WTC11 (cell line): ENCODE measurements at regions not wholly inside any gene's neighbourhood (a gene's known extent, or its start where the extent isn't known, plus 50 kb on each side); places are given as distances from the start of the nearest gene placed in this dataset.

Experiments used
- ATAC-seq: fragments of 200-7000 bp; cut with Tn5 transposase; 2 replicates; pipeline ENCODE4 v1.10.0; 2021; ENCODE audit warnings: mild to moderate bottlenecking, moderate library complexity
- CTCF ChIA-PET: fragments of 300-600 bp; sonication (Branson Sonifier 250); formaldehyde crosslinking; loops from one replicate; lab custom pipeline; 2021; ENCODE audit warnings: antibody characterized with exemption; lab: Charles Lee
- POLR2A ChIA-PET: fragments of 350-600 bp; sonication (Branson Sonifier 250); formaldehyde crosslinking; loops from one replicate; lab custom pipeline; 2021; ENCODE audit warnings: antibody characterized with exemption; lab: Charles Lee
- DNase-seq: peaks from one replicate; pipeline ENCODE4 v3.0.0; 2021; ENCODE audit warnings: low spot score
- H3K27ac Mint-ChIP-seq: 2 replicates; pipeline ENCODE4 v1.8.0; 2021; ENCODE audit warnings: mixed read lengths
- H3K27me3 Mint-ChIP-seq: 2 replicates; pipeline ENCODE4 v1.8.0; 2021; ENCODE audit warnings: low read depth, mild to moderate bottlenecking, moderate library complexity, mixed read lengths
- H3K36me3 Mint-ChIP-seq: 2 replicates; pipeline ENCODE4 v1.8.0; 2021; ENCODE audit warnings: mixed read lengths
- H3K4me1 Mint-ChIP-seq: 2 replicates; pipeline ENCODE4 v1.8.0; 2022; ENCODE audit warnings: mixed read lengths
- H3K4me3 Mint-ChIP-seq: 2 replicates; pipeline ENCODE4 v1.8.0; 2021; ENCODE audit warnings: mild to moderate bottlenecking, moderate library complexity, mixed read lengths
- H3K9me3 Mint-ChIP-seq: 2 replicates; pipeline ENCODE4 v1.8.0; 2021; ENCODE audit warnings: mixed read lengths
- ARID4B ChIP-seq: sonication (generic); formaldehyde crosslinking; IDR thresholded peaks from 2 replicates; pipeline ENCODE4 v1.8.0; 2023; ENCODE audit warnings: missing genetic modification reagents, mild to moderate bottlenecking, borderline replicate concordance
- CBFB ChIP-seq: sonication (generic); formaldehyde crosslinking; IDR thresholded peaks from 2 replicates; pipeline ENCODE4 v1.8.1; 2022; ENCODE audit warnings: mild to moderate bottlenecking, low read depth, missing genetic modification reagents
- CREB1 ChIP-seq: sonication (generic); formaldehyde crosslinking; IDR thresholded peaks from 2 replicates; pipeline ENCODE4 v1.8.0; 2023; ENCODE audit warnings: mild to moderate bottlenecking, missing genetic modification reagents
- E2F1 ChIP-seq: sonication (generic); formaldehyde crosslinking; IDR thresholded peaks from 2 replicates; pipeline ENCODE4 v1.8.0; 2022; ENCODE audit warnings: mild to moderate bottlenecking, missing genetic modification reagents
- ELF4 ChIP-seq: sonication (generic); formaldehyde crosslinking; IDR thresholded peaks from 2 replicates; pipeline ENCODE4 v1.8.1; 2022; ENCODE audit warnings: low read depth, mild to moderate bottlenecking, moderate library complexity, missing genetic modification reagents
- EMX1 ChIP-seq: fragments of 250-450 bp; sonication (Bioruptor Pico); IDR thresholded peaks from 2 replicates; pipeline ENCODE4 v1.8.0; 2021; ENCODE audit warnings: mild to moderate bottlenecking
- ERG ChIP-seq: fragments of 250-450 bp; sonication (Bioruptor Pico); IDR thresholded peaks from 2 replicates; pipeline ENCODE4 v1.8.0; 2021; ENCODE audit warnings: mild to moderate bottlenecking
- ESRRA ChIP-seq: sonication (generic); formaldehyde crosslinking; IDR thresholded peaks from 2 replicates; pipeline ENCODE4 v1.8.1; 2022; ENCODE audit warnings: mild to moderate bottlenecking, missing genetic modification reagents, borderline replicate concordance
- FOXP1 ChIP-seq: sonication (generic); formaldehyde crosslinking; IDR thresholded peaks from 2 replicates; pipeline ENCODE4 v1.8.0; 2022; ENCODE audit warnings: missing genetic modification reagents, mild to moderate bottlenecking, moderate library complexity, borderline replicate concordance
- FOXP4 ChIP-seq: sonication (generic); formaldehyde crosslinking; IDR thresholded peaks from 2 replicates; pipeline ENCODE4 v1.8.0; 2022; ENCODE audit warnings: mild to moderate bottlenecking, missing genetic modification reagents
- GABPB1 ChIP-seq: sonication (generic); formaldehyde crosslinking; IDR thresholded peaks from 2 replicates; pipeline ENCODE4 v1.8.1; 2023; ENCODE audit warnings: mild to moderate bottlenecking, missing genetic modification reagents
- IRF2 ChIP-seq: sonication (generic); formaldehyde crosslinking; IDR thresholded peaks from 2 replicates; pipeline ENCODE4 v1.8.0; 2022; ENCODE audit warnings: low read depth, missing genetic modification reagents, borderline replicate concordance
- MXD4 ChIP-seq: fragments of 250-450 bp; sonication (Bioruptor Pico); IDR thresholded peaks from 2 replicates; pipeline ENCODE4 v1.8.0; 2021; ENCODE audit warnings: mild to moderate bottlenecking, moderate library complexity, borderline replicate concordance
- NFE2L1 ChIP-seq: sonication (generic); formaldehyde crosslinking; IDR thresholded peaks from 2 replicates; pipeline ENCODE4 v1.8.1; 2023; ENCODE audit warnings: missing genetic modification reagents
- OVOL2 ChIP-seq: fragments of 250-450 bp; sonication (Bioruptor Pico); IDR thresholded peaks from 2 replicates; pipeline ENCODE4 v1.9.0; 2021; ENCODE audit warnings: mild to moderate bottlenecking, borderline replicate concordance
- RORB ChIP-seq: fragments of 250-450 bp; sonication (Bioruptor Pico); IDR thresholded peaks from 2 replicates; pipeline ENCODE4 v1.9.0; 2021; ENCODE audit warnings: mild to moderate bottlenecking
- TCF7 ChIP-seq: sonication (generic); formaldehyde crosslinking; IDR thresholded peaks from 2 replicates; pipeline ENCODE4 v1.8.0; 2022; ENCODE audit warnings: mild to moderate bottlenecking, low read depth, missing genetic modification reagents, moderate library complexity
- USF2 ChIP-seq: sonication (generic); formaldehyde crosslinking; IDR thresholded peaks from 2 replicates; pipeline ENCODE4 v1.8.1; 2023; ENCODE audit warnings: mild to moderate bottlenecking, missing genetic modification reagents, moderate library complexity
- ZNF121 ChIP-seq: sonication (generic); formaldehyde crosslinking; IDR thresholded peaks from 2 replicates; pipeline ENCODE4 v1.8.0; 2023; ENCODE audit warnings: missing genetic modification reagents
- ZNF138 ChIP-seq: sonication (generic); formaldehyde crosslinking; conservative IDR thresholded peaks from 2 replicates; pipeline ENCODE4 v1.8.1; 2022; ENCODE audit warnings: mild to moderate bottlenecking, moderate library complexity, missing genetic modification reagents
- ZNF219 ChIP-seq: sonication (generic); formaldehyde crosslinking; IDR thresholded peaks from 2 replicates; pipeline ENCODE4 v1.8.0; 2023; ENCODE audit warnings: missing genetic modification reagents, mild to moderate bottlenecking, borderline replicate concordance
- ZNF317 ChIP-seq: sonication (generic); formaldehyde crosslinking; IDR thresholded peaks from 2 replicates; pipeline ENCODE4 v1.8.1; 2023; ENCODE audit warnings: low read depth, mild to moderate bottlenecking, moderate library complexity, missing genetic modification reagents, borderline replicate concordance
- TF ChIP-seq, protein P1 (sequence below): sonication (generic); formaldehyde crosslinking; IDR thresholded peaks from 2 replicates; pipeline ENCODE4 v1.8.1; 2023; ENCODE audit warnings: mild to moderate bottlenecking, missing genetic modification reagents
- TF ChIP-seq, protein P2 (sequence below): fragments of 250-450 bp; sonication (Bioruptor Pico); IDR thresholded peaks from 2 replicates; pipeline ENCODE4 v1.9.0; 2021; ENCODE audit warnings: mild to moderate bottlenecking

GRCh38 chr22:49211176-49211575 is 616.5 kb downstream of the BRD1 start:
- no peak for ATAC-seq
- CTCF ChIA-PET: no interaction called here
- no peak for TF ChIP-seq ZNF219
- TF ChIP-seq FOXP4 (CRISPR knock-in tag): no peak
- TF ChIP-seq E2F1 (CRISPR knock-in tag): no peak
- TF ChIP-seq GABPB1: no peak
- TF ChIP-seq USF2 (CRISPR knock-in tag): no peak
- TF ChIP-seq CBFB (CRISPR knock-in tag): no peak
- TF ChIP-seq, all 79 proteins: peak for 0
- H3K27ac Mint-ChIP-seq: no peak overlapping the region
- no peaks in the 10 kb centered on the region for H3K4me1 Mint-ChIP-seq
- H3K9me3 Mint-ChIP-seq: peaks cover 4% of the 10 kb centered on the region; the same call in 1 of the 2 replicates
- no peak overlapping the region for H3K4me3 Mint-ChIP-seq
- DNase-seq: no peak
- POLR2A ChIA-PET: no interaction called here
- H3K36me3 Mint-ChIP-seq: no peaks in the 10 kb centered on the region
- H3K27me3 Mint-ChIP-seq: no peaks in the 10 kb centered on the region

DNA sequence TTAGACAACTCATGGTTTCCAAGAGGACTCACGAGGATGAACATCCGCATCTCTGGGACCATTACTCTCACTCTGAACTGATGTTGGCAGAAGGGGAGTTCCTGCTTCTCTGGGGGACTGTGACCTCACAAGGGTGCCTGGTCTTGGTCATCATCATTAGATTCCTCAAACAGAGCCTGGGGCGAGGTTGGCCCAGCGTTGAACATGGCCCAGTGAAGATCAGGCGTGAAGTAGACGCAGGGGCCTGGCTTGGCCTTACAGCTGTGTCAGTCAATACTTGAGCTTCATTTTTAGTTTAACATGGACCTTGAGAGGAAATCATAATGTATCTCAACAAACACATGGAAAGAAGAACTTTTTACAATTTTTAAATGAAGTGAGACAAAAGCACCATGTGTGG is 617.1 kb downstream of the BRD1 start:
- Mint-ChIP-seq H3K27ac (no peak overlapping the region), H3K9me3 (no peaks in the 10 kb centered on the region; the same call in 1 of the 2 replicates), H3K4me3 (no peak overlapping the region), H3K36me3 (no peaks in the 10 kb centered on the region), H3K4me1 (no peaks in the 10 kb centered on the region), H3K27me3 (no peaks in the 10 kb centered on the region)
- DNase-seq: no peak
- TF ChIP-seq ZNF121 (CRISPR knock-in tag): no peak
- TF ChIP-seq ZNF317 (CRISPR knock-in tag): no peak
- TF ChIP-seq ESRRA (CRISPR knock-in tag): no peak
- no peak for TF ChIP-seq GABPB1
- TF ChIP-seq EMX1 (CRISPR knock-in tag): no peak
- TF ChIP-seq MXD4 (CRISPR knock-in tag): no peak
- TF ChIP-seq, protein P1, sequence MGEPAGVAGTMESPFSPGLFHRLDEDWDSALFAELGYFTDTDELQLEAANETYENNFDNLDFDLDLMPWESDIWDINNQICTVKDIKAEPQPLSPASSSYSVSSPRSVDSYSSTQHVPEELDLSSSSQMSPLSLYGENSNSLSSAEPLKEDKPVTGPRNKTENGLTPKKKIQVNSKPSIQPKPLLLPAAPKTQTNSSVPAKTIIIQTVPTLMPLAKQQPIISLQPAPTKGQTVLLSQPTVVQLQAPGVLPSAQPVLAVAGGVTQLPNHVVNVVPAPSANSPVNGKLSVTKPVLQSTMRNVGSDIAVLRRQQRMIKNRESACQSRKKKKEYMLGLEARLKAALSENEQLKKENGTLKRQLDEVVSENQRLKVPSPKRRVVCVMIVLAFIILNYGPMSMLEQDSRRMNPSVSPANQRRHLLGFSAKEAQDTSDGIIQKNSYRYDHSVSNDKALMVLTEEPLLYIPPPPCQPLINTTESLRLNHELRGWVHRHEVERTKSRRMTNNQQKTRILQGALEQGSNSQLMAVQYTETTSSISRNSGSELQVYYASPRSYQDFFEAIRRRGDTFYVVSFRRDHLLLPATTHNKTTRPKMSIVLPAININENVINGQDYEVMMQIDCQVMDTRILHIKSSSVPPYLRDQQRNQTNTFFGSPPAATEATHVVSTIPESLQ (CRISPR knock-in tag): no peak
- TF ChIP-seq FOXP1 (CRISPR knock-in tag): no peak
- no peak for TF ChIP-seq ELF4
- no peak for TF ChIP-seq RORB
- TF ChIP-seq OVOL2 (CRISPR knock-in tag): no peak
- no peak for TF ChIP-seq TCF7 (CRISPR knock-in tag)
- no peak for TF ChIP-seq ARID4B (CRISPR knock-in tag)
- no peak for TF ChIP-seq CREB1 (CRISPR knock-in tag)
- no peak for TF ChIP-seq NFE2L1 (CRISPR knock-in tag)
- TF ChIP-seq IRF2 (CRISPR knock-in tag): no peak
- TF ChIP-seq, protein P2, sequence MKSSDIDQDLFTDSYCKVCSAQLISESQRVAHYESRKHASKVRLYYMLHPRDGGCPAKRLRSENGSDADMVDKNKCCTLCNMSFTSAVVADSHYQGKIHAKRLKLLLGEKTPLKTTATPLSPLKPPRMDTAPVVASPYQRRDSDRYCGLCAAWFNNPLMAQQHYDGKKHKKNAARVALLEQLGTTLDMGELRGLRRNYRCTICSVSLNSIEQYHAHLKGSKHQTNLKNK (CRISPR knock-in tag): no peak
- TF ChIP-seq ERG (CRISPR knock-in tag): no peak
- no peak for TF ChIP-seq ZNF138 (CRISPR knock-in tag)
- TF ChIP-seq, all 79 proteins: peak for 0
- ATAC-seq: no peak
- ChIA-PET CTCF (no interaction called here), POLR2A (no interaction called here)
